ENCODE measurements at regions not wholly inside any gene's neighbourhood (a gene's known extent, or its start where the extent isn't known, plus 50 kb on each side); places are given as distances from the start of the nearest gene placed in this dataset.
A peak's percentile ranks its signal among the peaks of the same experiment; 100 is the strongest.

- DNase-seq (ENCODE audit: low spot score), result no peak
- no peak for ATAC-seq
These were observed 602.5 kb upstream of the ARGLU1 start for GRCh38 chr13:107170270-107170931.

- no peak for ATAC-seq
- DNase-seq (ENCODE audit: low spot score), result no peak
These were observed 589.3 kb upstream of the ARGLU1 start for GRCh38 chr13:107157271-107157670.

GRCh38 chr13:107144432-107144831 lies 576.5 kb upstream of the ARGLU1 start:
- no peak for ATAC-seq
- no peak for DNase-seq (ENCODE audit: low spot score)

- DNase-seq (ENCODE audit: low spot score) (no peak), ATAC-seq (peak; percentile 65)
These were observed 573.8 kb upstream of the ARGLU1 start for GRCh38 chr13:107141767-107142166.

- no peak for DNase-seq (ENCODE audit: low spot score)
- ATAC-seq, result peak; percentile 52
These were observed 571.1 kb upstream of the ARGLU1 start for GRCh38 chr13:107139006-107139405.

GRCh38 chr13:107138486-107138885 lies 570.5 kb upstream of the ARGLU1 start:
- DNase-seq (ENCODE audit: low spot score) (no peak), ATAC-seq (no peak)

GRCh38 chr13:107133950-107134349 lies 566.0 kb upstream of the ARGLU1 start:
- DNase-seq (ENCODE audit: low spot score) (no peak), ATAC-seq (no peak)

- ATAC-seq (no peak), DNase-seq (ENCODE audit: low spot score) (no peak)
These were observed 562.6 kb upstream of the ARGLU1 start for GRCh38 chr13:107130566-107130965.

GRCh38 chr13:107124730-107125129 lies 556.8 kb upstream of the ARGLU1 start:
- ATAC-seq (no peak), DNase-seq (ENCODE audit: low spot score) (no peak)

- DNase-seq (ENCODE audit: low spot score) (no peak), ATAC-seq (peak; percentile 75)
These were observed 556.3 kb upstream of the ARGLU1 start for GRCh38 chr13:107124129-107124718.

- DNase-seq (ENCODE audit: low spot score), result no peak
- ATAC-seq, result no peak
These were observed 553.9 kb upstream of the ARGLU1 start for GRCh38 chr13:107121793-107122192.

- ATAC-seq (no peak), DNase-seq (ENCODE audit: low spot score) (no peak)
These were observed 552.3 kb upstream of the ARGLU1 start for GRCh38 chr13:107119989-107120881.

GRCh38 chr13:107118506-107118905 lies 550.6 kb upstream of the ARGLU1 start:
- ATAC-seq (no peak), DNase-seq (ENCODE audit: low spot score) (no peak)

- no peak for DNase-seq (ENCODE audit: low spot score)
These were observed 549.5 kb upstream of the ARGLU1 start for GRCh38 chr13:107117327-107118012.

GRCh38 chr13:107113387-107113786 lies 545.5 kb upstream of the ARGLU1 start:
- peak; percentile 82 for ATAC-seq
- DNase-seq (ENCODE audit: low spot score), result no peak

More at GRCh38 chr13:107117327-107118012, 549.5 kb upstream of the ARGLU1 start:
- ATAC-seq, result no peak

GRCh38 chr13:107111248-107111647 lies 543.3 kb upstream of the ARGLU1 start:
- no peak for ATAC-seq
- no peak for DNase-seq (ENCODE audit: low spot score)

GRCh38 chr13:107104631-107105030 lies 536.7 kb upstream of the ARGLU1 start:
- ATAC-seq, result no peak
- DNase-seq (ENCODE audit: low spot score), result no peak

GRCh38 chr13:107102676-107103075 lies 534.7 kb upstream of the ARGLU1 start:
- no peak for ATAC-seq

GRCh38 chr13:107099661-107100060 lies 531.7 kb upstream of the ARGLU1 start:
- no peak for ATAC-seq
- no peak for DNase-seq (ENCODE audit: low spot score)

More at GRCh38 chr13:107102676-107103075, 534.7 kb upstream of the ARGLU1 start:
- no peak for DNase-seq (ENCODE audit: low spot score)

GRCh38 chr13:107097916-107098315 lies 530.0 kb upstream of the ARGLU1 start:
- ATAC-seq (no peak), DNase-seq (ENCODE audit: low spot score) (no peak)

GRCh38 chr13:107095876-107096275 lies 527.9 kb upstream of the ARGLU1 start:
- no peak for ATAC-seq
- DNase-seq (ENCODE audit: low spot score), result no peak

All from left lobe of liver (tissue), 2 donors.